Colonic mucosa (tissue), 4 donors: ENCODE measurements at regions not wholly inside any gene's neighbourhood (a gene's known extent, or its start where the extent isn't known, plus 50 kb on each side); places are given as distances from the start of the nearest gene placed in this dataset.
A peak's percentile ranks its signal among the peaks of the same experiment; 100 is the strongest.

ENCODE experiments used
- DNase-seq: peaks from one replicate; pipeline ENCODE4 v3.0.0-alpha.2; 2020
- H3K27ac ChIP-seq: fragments of 200-600 bp; one replicate; pipeline ENCODE4 v1.8.0; 2021
- H3K27me3 ChIP-seq: fragments of 200-600 bp; one replicate; pipeline ENCODE4 v1.8.0; 2021
- H3K36me3 ChIP-seq: fragments of 200-600 bp; one replicate; pipeline ENCODE4 v1.8.0; 2021
- H3K4me1 ChIP-seq: fragments of 200-600 bp; one replicate; pipeline ENCODE4 v1.8.0; 2021; ENCODE audit warnings: mild to moderate bottlenecking
- H3K4me3 ChIP-seq: fragments of 200-600 bp; one replicate; pipeline ENCODE4 v1.8.0; 2021
- H3K9ac ChIP-seq, 2 donors: one replicate each; pipeline ENCODE4 v1.7.0; 2013; ENCODE audit warnings: control low read depth in 2 of 2, low read depth in 2 of 2, low read length in 2 of 2
- H3K9me3 ChIP-seq: fragments of 200-600 bp; one replicate; pipeline ENCODE4 v1.8.0; 2021
- CTCF ChIP-seq: fragments of 200-600 bp; IDR thresholded peaks from one replicate; pipeline ENCODE4 v1.8.0; 2022; ENCODE audit warnings: antibody characterized with exemption, mild to moderate bottlenecking
- intact Hi-C: fragments of 100-400 bp; cut with DNase I; formaldehyde crosslinking; loops from one replicate; pipeline ENCODE4 v1.14.1; 2022
- donor health status: healthy.
- donor health status: DM: no; HTN: no; CAD: no.
- donor health status: DM: no; HTN: no; CAD: no.

GRCh38 chr6:137777687-137778075 lies 89.4 kb upstream of the TNFAIP3 start:
- Histone ChIP-seq H3K36me3 (no peaks in the 10 kb centered on the region), H3K9ac (no peak overlapping the region), H3K9me3 (no peaks in the 10 kb centered on the region), H3K27ac (no peak overlapping the region), H3K4me3 (no peak overlapping the region), H3K4me1 (no peaks in the 10 kb centered on the region), H3K27me3 (no peaks in the 10 kb centered on the region)
- intact Hi-C loops = no loop called here
- no peak for DNase-seq
- no peak for TF ChIP-seq CTCF

- intact Hi-C loops = no loop called here
- no peak for TF ChIP-seq CTCF
- H3K27ac ChIP-seq = peak overlapping the region; percentile 48
- no peaks in the 10 kb centered on the region for H3K27me3 ChIP-seq
- no peaks in the 10 kb centered on the region for H3K4me1 ChIP-seq
- H3K9ac ChIP-seq = peak overlapping the region in 1 of 2 donors; percentile 39
- H3K9me3 ChIP-seq = no peaks in the 10 kb centered on the region
- H3K4me3 ChIP-seq = no peak overlapping the region
- DNase-seq = no peak
- no peaks in the 10 kb centered on the region for H3K36me3 ChIP-seq
Observed at GRCh38 chr6:137779982-137780381, 87.1 kb upstream of the TNFAIP3 start.

- H3K4me1 ChIP-seq = no peaks in the 10 kb centered on the region
- peak overlapping the region in 1 of 2 donors; percentile 39 for H3K9ac ChIP-seq
- no peak for DNase-seq
- no peaks in the 10 kb centered on the region for H3K36me3 ChIP-seq
- H3K27me3 ChIP-seq = no peaks in the 10 kb centered on the region
- intact Hi-C loops = no loop called here
- no peak overlapping the region for H3K4me3 ChIP-seq
- no peak for TF ChIP-seq CTCF
- no peaks in the 10 kb centered on the region for H3K9me3 ChIP-seq
- peak overlapping the region; percentile 48 for H3K27ac ChIP-seq
Observed at GRCh38 chr6:137780447-137781034, 86.5 kb upstream of the TNFAIP3 start.

GRCh38 chr6:137781639-137782038 lies 85.4 kb upstream of the TNFAIP3 start:
- Histone ChIP-seq H3K27ac (no peak overlapping the region), H3K9me3 (no peaks in the 10 kb centered on the region), H3K27me3 (no peaks in the 10 kb centered on the region), H3K9ac (no peak overlapping the region), H3K4me3 (no peak overlapping the region), H3K36me3 (no peaks in the 10 kb centered on the region), H3K4me1 (no peaks in the 10 kb centered on the region)
- no peak for TF ChIP-seq CTCF
- intact Hi-C loops = no loop called here
- DNase-seq = no peak

- intact Hi-C loops = no loop called here
- H3K27ac ChIP-seq = no peak overlapping the region
- H3K4me1 ChIP-seq = no peaks in the 10 kb centered on the region
- no peaks in the 10 kb centered on the region for H3K9me3 ChIP-seq
- H3K27me3 ChIP-seq = no peaks in the 10 kb centered on the region
- no peak overlapping the region for H3K9ac ChIP-seq
- TF ChIP-seq CTCF = no peak
- DNase-seq = no peak
- no peaks in the 10 kb centered on the region for H3K36me3 ChIP-seq
- no peak overlapping the region for H3K4me3 ChIP-seq
Observed at GRCh38 chr6:137782166-137783039, 84.7 kb upstream of the TNFAIP3 start.
